Muscle layer of colon (tissue), 2 donors: ENCODE measurements at regions not wholly inside any gene's neighbourhood (a gene's known extent, or its start where the extent isn't known, plus 50 kb on each side); places are given as distances from the start of the nearest gene placed in this dataset.

Experiments used
- H3K27ac ChIP-seq: one replicate; pipeline ENCODE4 v1.7.0; 2013; ENCODE audit warnings: low read depth, mild to moderate bottlenecking, low read length, moderate library complexity
- H3K27me3 ChIP-seq, 2 donors: one replicate each; pipeline ENCODE4 v1.7.0; 2013; ENCODE audit warnings: low read length in 2 of 2, mild to moderate bottlenecking in 2 of 2; ENCODE audit not compliant: insufficient read depth in 2 of 2, control insufficient read depth in 1 of 2
- H3K36me3 ChIP-seq: one replicate; pipeline ENCODE4 v1.7.0; 2013; ENCODE audit warnings: mild to moderate bottlenecking, low read length; ENCODE audit not compliant: insufficient read depth
- H3K4me1 ChIP-seq: one replicate; pipeline ENCODE4 v1.7.0; 2013; ENCODE audit warnings: mild to moderate bottlenecking, low read length; ENCODE audit not compliant: insufficient read depth
- H3K4me3 ChIP-seq, 2 donors: one replicate each; pipeline ENCODE4 v1.7.0; 2013; ENCODE audit warnings: low read length in 2 of 2, low read depth in 1 of 2, mild to moderate bottlenecking in 1 of 2, moderate library complexity in 1 of 2
- H3K9ac ChIP-seq: one replicate; pipeline ENCODE4 v1.7.0; 2013; ENCODE audit warnings: low read length
- H3K9me3 ChIP-seq: one replicate; pipeline ENCODE4 v1.7.0; 2013; ENCODE audit warnings: mild to moderate bottlenecking, low read length
- donor health status: abdominal sarcoma.
- donor health status: Adenocarcinoma of cecum.

DNA sequence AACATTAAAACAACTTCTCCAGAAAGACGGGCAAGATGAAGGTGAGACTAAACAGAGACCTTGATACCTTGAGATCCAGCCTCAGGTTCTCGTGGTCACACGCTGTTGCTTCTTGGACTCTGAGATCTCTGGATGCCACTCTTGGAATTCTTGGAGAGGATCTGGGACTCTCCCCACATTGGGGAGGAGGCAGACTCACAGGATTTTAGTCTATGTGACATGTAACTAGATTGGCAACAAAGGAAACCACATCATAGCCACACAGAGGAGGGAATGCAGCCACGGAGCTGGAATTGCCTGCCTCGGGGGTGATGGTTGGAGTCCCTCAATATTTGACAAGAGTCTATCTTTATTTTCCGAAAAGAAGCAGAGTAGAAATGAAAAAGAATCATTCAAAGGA lies 78.8 kb upstream of the IGFBP5 start:
- no peak overlapping the region for H3K9ac ChIP-seq
- H3K9me3 ChIP-seq, result no peaks in the 10 kb centered on the region
- H3K4me3 ChIP-seq, result no peak overlapping the region
- H3K36me3 ChIP-seq, result no peaks in the 10 kb centered on the region
- no peaks in the 10 kb centered on the region for H3K27me3 ChIP-seq
- H3K27ac ChIP-seq, result no peak overlapping the region
- H3K4me1 ChIP-seq, result peaks cover 17% of the 10 kb centered on the region

- no peaks in the 10 kb centered on the region for H3K9me3 ChIP-seq
- H3K27me3 ChIP-seq, result no peaks in the 10 kb centered on the region
- H3K4me3 ChIP-seq, result no peak overlapping the region
- no peak overlapping the region for H3K27ac ChIP-seq
- H3K9ac ChIP-seq, result no peak overlapping the region
- no peaks in the 10 kb centered on the region for H3K36me3 ChIP-seq
- peaks cover 17% of the 10 kb centered on the region for H3K4me1 ChIP-seq
Measured at GRCh38 chr2:216773072-216773471, 77.7 kb upstream of the IGFBP5 start.

GRCh38 chr2:216770717-216771116 lies 75.4 kb upstream of the IGFBP5 start:
- Histone ChIP-seq H3K4me3 (no peak overlapping the region), H3K4me1 (peaks cover 17% of the 10 kb centered on the region), H3K27me3 (no peaks in the 10 kb centered on the region)

GRCh38 chr2:216770050-216770449 lies 74.7 kb upstream of the IGFBP5 start:
- Histone ChIP-seq H3K27me3 (no peaks in the 10 kb centered on the region), H3K27ac (no peak overlapping the region), H3K9ac (no peak overlapping the region), H3K4me1 (peaks cover 17% of the 10 kb centered on the region), H3K9me3 (no peaks in the 10 kb centered on the region), H3K36me3 (no peaks in the 10 kb centered on the region), H3K4me3 (no peak overlapping the region)

More at GRCh38 chr2:216770717-216771116, 75.4 kb upstream of the IGFBP5 start:
- Histone ChIP-seq H3K9ac (no peak overlapping the region), H3K9me3 (no peaks in the 10 kb centered on the region), H3K27ac (no peak overlapping the region), H3K36me3 (no peaks in the 10 kb centered on the region)

DNA sequence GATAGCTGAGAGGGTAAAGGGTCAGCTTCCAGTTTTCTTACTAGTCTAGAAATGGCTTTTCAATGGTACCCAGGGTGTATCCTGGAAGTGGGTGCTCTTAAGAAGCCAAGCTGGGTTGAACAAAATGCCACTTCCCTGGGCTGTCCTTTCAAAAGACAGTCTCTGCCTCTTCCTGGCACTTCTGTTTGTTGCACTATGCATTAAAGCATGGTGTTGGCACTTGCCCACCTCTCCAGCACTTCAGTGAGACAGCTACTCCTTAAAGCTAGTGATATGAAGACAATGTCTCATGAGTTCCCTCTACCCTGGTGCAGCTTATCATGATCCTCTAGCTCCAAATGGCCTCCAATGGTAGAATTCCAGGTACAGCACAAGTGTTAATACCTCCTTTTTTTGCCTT lies 74.3 kb upstream of the IGFBP5 start:
- Histone ChIP-seq H3K4me1 (peaks cover 15% of the 10 kb centered on the region), H3K4me3 (no peak overlapping the region)

DNA sequence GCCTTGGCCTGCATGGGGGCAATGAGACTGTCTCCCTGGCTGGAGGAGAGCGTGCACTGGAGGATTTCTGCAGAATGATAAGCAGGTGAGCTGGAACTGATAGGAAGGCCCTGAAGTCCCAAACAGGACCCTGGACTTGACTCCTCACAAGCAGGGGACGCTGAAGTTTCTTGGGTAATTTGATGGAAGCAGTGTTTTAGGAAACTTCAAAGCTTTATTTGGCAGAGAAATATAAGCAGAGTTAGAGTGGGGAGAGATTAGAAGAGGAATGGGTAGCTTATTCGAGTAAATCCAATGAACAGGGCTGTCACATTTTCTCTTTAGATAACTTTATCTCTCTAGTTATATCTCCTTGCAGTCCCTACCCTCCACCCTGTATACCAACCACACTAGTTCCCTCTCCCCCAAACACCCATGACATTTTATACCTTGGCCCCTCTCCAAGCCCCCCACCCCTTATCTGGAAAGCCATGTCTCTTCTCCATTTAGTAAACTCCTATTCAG lies 73.6 kb upstream of the IGFBP5 start:
- Histone ChIP-seq H3K4me1 (peaks cover 9% of the 10 kb centered on the region), H3K4me3 (no peak overlapping the region), H3K9ac (no peak overlapping the region), H3K9me3 (no peaks in the 10 kb centered on the region), H3K27ac (no peak overlapping the region), H3K27me3 (no peaks in the 10 kb centered on the region), H3K36me3 (no peaks in the 10 kb centered on the region)

More for the DNA sequence above, 74.3 kb upstream of the IGFBP5 start:
- H3K27ac ChIP-seq, result no peak overlapping the region
- no peaks in the 10 kb centered on the region for H3K36me3 ChIP-seq
- H3K27me3 ChIP-seq, result no peaks in the 10 kb centered on the region
- H3K9me3 ChIP-seq, result no peaks in the 10 kb centered on the region
- H3K9ac ChIP-seq, result no peak overlapping the region

DNA sequence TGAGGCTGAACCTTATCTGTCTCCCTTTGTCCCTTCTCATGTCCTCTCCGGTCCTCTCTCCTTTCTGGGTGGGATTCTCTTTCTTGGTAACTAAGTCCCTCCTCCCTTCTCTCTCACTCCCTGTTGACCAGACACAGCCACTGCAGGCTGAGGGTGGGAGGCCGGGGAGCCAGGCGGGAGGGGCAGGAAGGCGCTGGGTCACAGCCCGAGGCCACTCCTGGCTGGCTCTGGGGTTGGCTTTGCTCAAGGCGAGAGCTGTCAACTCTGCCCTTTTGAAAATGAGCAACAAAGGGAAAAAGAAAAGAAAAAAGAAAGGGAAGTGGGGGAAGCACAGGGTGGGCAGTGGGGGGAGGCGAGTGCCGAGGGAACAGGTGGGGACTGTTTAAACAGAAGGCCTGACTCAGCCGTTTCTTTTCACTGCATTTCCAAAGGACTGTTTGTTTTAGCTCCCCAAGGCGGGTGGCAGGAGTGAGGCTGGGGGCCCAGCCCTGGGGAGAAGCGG lies 70.5 kb upstream of the IGFBP5 start:
- no peaks in the 10 kb centered on the region for H3K27me3 ChIP-seq
- peaks cover 13% of the 10 kb centered on the region for H3K4me1 ChIP-seq
- no peak overlapping the region for H3K4me3 ChIP-seq
- H3K36me3 ChIP-seq, result no peaks in the 10 kb centered on the region
- no peak overlapping the region for H3K27ac ChIP-seq
- H3K9me3 ChIP-seq, result no peaks in the 10 kb centered on the region
- no peak overlapping the region for H3K9ac ChIP-seq

DNA sequence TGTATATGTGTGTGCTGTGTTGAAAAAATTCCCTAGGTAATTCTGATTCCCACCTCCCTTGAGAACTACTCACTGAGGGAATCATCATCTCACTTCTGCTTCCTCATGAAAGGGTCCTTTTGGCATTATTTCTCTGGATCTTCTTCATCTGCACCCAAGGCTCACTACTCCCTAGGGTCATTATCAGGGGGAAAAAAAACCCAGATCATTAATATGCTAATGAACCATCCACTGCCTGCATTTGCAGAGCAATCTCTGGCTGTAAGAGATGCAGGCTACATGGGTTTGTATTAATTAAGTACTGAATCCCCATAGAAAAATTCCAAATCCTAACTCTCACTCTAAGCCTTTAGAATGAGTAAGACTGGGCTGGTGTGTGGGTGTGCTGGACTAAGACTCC lies 68.0 kb upstream of the IGFBP5 start:
- no peaks in the 10 kb centered on the region for H3K36me3 ChIP-seq
- H3K9ac ChIP-seq, result no peak overlapping the region
- H3K4me3 ChIP-seq, result no peak overlapping the region
- H3K4me1 ChIP-seq, result peaks cover 34% of the 10 kb centered on the region
- H3K27me3 ChIP-seq, result no peaks in the 10 kb centered on the region
- H3K9me3 ChIP-seq, result no peaks in the 10 kb centered on the region
- no peak overlapping the region for H3K27ac ChIP-seq

- H3K27ac ChIP-seq, result peak overlapping the region; percentile 5
- H3K9ac ChIP-seq, result no peak overlapping the region
- no peak overlapping the region for H3K4me3 ChIP-seq
- peaks cover 50% of the 10 kb centered on the region for H3K4me1 ChIP-seq
- H3K9me3 ChIP-seq, result no peaks in the 10 kb centered on the region
- no peaks in the 10 kb centered on the region for H3K27me3 ChIP-seq
- no peaks in the 10 kb centered on the region for H3K36me3 ChIP-seq
Measured at GRCh38 chr2:216761809-216762208, 66.5 kb upstream of the IGFBP5 start.

DNA sequence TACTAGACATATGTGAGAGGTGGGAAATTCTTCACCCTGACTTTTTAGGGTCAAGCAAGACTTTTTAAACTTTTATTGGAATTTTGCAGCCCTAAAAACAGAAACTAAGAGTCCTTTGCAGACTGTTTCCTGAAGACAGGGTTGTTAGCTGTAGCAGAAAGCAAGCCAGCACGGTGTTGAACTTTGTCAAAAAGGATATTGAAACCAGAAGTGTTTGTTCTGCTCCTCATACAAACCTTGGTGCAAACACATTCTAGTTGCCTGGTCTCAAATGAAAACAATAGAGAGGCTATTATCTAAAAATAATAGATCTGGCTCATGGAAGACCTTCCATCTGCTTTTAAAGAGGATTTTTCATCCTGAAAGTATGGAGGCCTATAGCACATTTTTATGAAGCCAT lies 65.8 kb upstream of the IGFBP5 start:
- Histone ChIP-seq H3K4me3 (no peak overlapping the region), H3K27ac (peak overlapping the region; percentile 5), H3K27me3 (no peaks in the 10 kb centered on the region), H3K9ac (no peak overlapping the region), H3K4me1 (peaks cover 57% of the 10 kb centered on the region), H3K36me3 (no peaks in the 10 kb centered on the region), H3K9me3 (no peaks in the 10 kb centered on the region)

DNA sequence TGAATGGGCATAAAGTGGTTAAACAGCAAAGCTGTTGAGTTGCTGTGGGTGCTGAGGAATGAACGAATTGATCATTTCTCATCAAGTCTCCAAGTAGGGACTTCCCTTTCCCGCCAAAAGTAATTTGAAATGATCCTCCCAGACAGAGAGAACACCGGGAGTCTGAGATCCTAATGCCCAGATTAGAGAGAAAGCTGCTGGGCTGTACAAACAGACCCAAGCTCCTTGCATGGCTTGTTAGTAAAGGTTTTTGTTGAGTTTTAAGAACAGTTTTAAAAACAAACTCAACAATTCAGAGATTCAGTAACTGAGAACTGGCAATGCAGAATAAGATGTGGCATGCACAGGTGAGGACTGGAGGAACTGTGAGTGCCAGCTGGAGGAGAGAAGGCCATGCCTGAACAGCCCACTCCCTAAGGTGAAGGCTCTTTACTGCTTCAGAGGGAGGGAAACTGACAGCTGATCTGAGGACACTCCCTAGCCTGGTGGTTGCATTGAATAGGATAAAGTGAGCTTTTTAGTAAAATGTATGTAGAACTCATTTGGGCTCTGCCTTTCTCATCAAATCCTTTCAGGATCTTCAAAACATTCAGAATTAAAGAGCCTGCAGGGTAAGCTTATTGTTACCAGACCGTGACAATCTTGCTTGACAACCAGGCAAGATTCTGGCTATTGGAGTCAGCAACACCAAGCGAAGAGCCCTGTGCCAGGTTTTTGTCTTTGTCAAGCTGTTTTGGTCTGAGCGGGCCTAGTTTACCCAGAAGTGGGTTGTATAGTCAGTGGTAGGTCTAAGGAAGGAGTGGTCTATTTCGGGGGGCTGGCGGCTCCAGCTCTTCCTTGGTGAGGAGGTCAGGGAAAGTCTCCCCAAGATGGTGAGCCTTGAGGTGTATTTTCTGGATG lies 63.2 kb upstream of the IGFBP5 start:
- H3K27ac ChIP-seq, result peak overlapping the region; percentile 73
- no peaks in the 10 kb centered on the region for H3K9me3 ChIP-seq
- no peaks in the 10 kb centered on the region for H3K36me3 ChIP-seq
- H3K4me3 ChIP-seq, result no peak overlapping the region
- H3K4me1 ChIP-seq, result peaks cover 83% of the 10 kb centered on the region
- H3K9ac ChIP-seq, result no peak overlapping the region
- H3K27me3 ChIP-seq, result no peaks in the 10 kb centered on the region
